ENCODE measurements at regions not wholly inside any gene's neighbourhood (a gene's known extent, or its start where the extent isn't known, plus 50 kb on each side); places are given as distances from the start of the nearest gene placed in this dataset.
"Not testable (repeated sequence)": the region's sequence is repeated elsewhere in the genome, so short reads cannot be mapped to it uniquely, and the experiment has no call there.

- no peak for DNase-seq
Measured at GRCh38 chr10:33899578-33900531, 565.4 kb upstream of the NRP1 start.

GRCh38 chr10:33897291-33897752, 562.9 kb upstream of the NRP1 start:
- DNase-seq, result no peak

- DNase-seq, result no peak
Measured at GRCh38 chr10:33893506-33893905, 559.0 kb upstream of the NRP1 start.

- no peak for DNase-seq
Measured at GRCh38 chr10:33889371-33889770, 554.9 kb upstream of the NRP1 start.

GRCh38 chr10:33887188-33887587, 552.7 kb upstream of the NRP1 start:
- DNase-seq, result no peak

GRCh38 chr10:33886299-33886698, 551.8 kb upstream of the NRP1 start:
- no peak for DNase-seq

- DNase-seq, result no peak
Measured at GRCh38 chr10:33884604-33885003, 550.1 kb upstream of the NRP1 start.

- no peak for DNase-seq
Measured at GRCh38 chr10:33883881-33884280, 549.4 kb upstream of the NRP1 start.

GRCh38 chr10:33882996-33883395, 548.5 kb upstream of the NRP1 start:
- DNase-seq, result no peak

- DNase-seq, result no peak
Measured at GRCh38 chr10:33880291-33880690, 545.8 kb upstream of the NRP1 start.

- no peak for DNase-seq
Measured at GRCh38 chr10:33878238-33878786, 543.8 kb upstream of the NRP1 start.

GRCh38 chr10:33876584-33877400, 542.3 kb upstream of the NRP1 start:
- peak; percentile 72 to 92 for DNase-seq

GRCh38 chr10:33875924-33876583, 541.6 kb upstream of the NRP1 start:
- no peak for DNase-seq

- no peak for DNase-seq
Measured at GRCh38 chr10:33871061-33871956, 536.8 kb upstream of the NRP1 start.

GRCh38 chr10:33869481-33869880, 535.0 kb upstream of the NRP1 start:
- DNase-seq, result no peak

GRCh38 chr10:33869028-33869427, 534.6 kb upstream of the NRP1 start:
- no peak for DNase-seq

- not testable (repeated sequence) for DNase-seq
Measured at GRCh38 chr10:33867199-33867789, 532.8 kb upstream of the NRP1 start.

GRCh38 chr10:33863352-33863751, 528.9 kb upstream of the NRP1 start:
- no peak for DNase-seq

GRCh38 chr10:33862536-33863105, 528.2 kb upstream of the NRP1 start:
- DNase-seq, result no peak

GRCh38 chr10:33861833-33862232, 527.4 kb upstream of the NRP1 start:
- no peak for DNase-seq

Measured in inflammatory macrophage (primary cell).